ENCODE measurements at regions not wholly inside any gene's neighbourhood (a gene's known extent, or its start where the extent isn't known, plus 50 kb on each side); places are given as distances from the start of the nearest gene placed in this dataset.

- TF ChIP-seq CTCF (IDR thresholded peaks at IDR 0.05) = no peak
- no peak for TF ChIP-seq POLR2A (IDR thresholded peaks at IDR 0.05)
These were observed 50.1 kb upstream of the RHOU start for GRCh38 chr1:228685081-228685660.

Measured in lower leg skin (tissue), 3 donors.